ENCODE measurements at regions not wholly inside any gene's neighbourhood (a gene's known extent, or its start where the extent isn't known, plus 50 kb on each side); places are given as distances from the start of the nearest gene placed in this dataset.

- 81 to 85% methylated on average over 8 of the region's 8 CpGs for WGBS, 2 donors
- Histone ChIP-seq H3K4me3 (no peak overlapping the region), H3K27ac (no peak overlapping the region), H3K9me3 (peaks cover 0 to 10% (median 0%) of the 10 kb centered on the region in 4 donors), H3K4me1 (no peaks in the 10 kb centered on the region), H3K27me3 (no peaks in the 10 kb centered on the region), H3K36me3 (no peaks in the 10 kb centered on the region)
- TF ChIP-seq EP300 (IDR thresholded peaks at IDR 0.05) (no peak), CTCF (IDR thresholded peaks at IDR 0.05) (no peak), POLR2A (IDR thresholded peaks at IDR 0.05) (no peak)
- no peak for DNase-seq (ENCODE audit: low spot score in 2 of 2)
These were observed 161.7 kb downstream of the PTPRU start for GRCh38 chr1:29397981-29398380.

GRCh38 chr1:29397256-29397590 lies 160.9 kb downstream of the PTPRU start:
- Histone ChIP-seq H3K4me1 (no peaks in the 10 kb centered on the region), H3K9me3 (peaks cover 0 to 10% (median 0%) of the 10 kb centered on the region in 4 donors), H3K27ac (no peak overlapping the region), H3K4me3 (no peak overlapping the region), H3K27me3 (no peaks in the 10 kb centered on the region), H3K36me3 (no peaks in the 10 kb centered on the region)
- 56 to 90% methylated on average over 1 of the region's 1 CpG for WGBS, 2 donors
- TF ChIP-seq CTCF (IDR thresholded peaks at IDR 0.05) (no peak), EP300 (IDR thresholded peaks at IDR 0.05) (no peak), POLR2A (IDR thresholded peaks at IDR 0.05) (no peak)
- no peak for DNase-seq (ENCODE audit: low spot score in 2 of 2)

- no peaks in the 10 kb centered on the region for H3K36me3 ChIP-seq
- WGBS, 2 donors = 76 to 80% methylated on average over 10 of the region's 10 CpGs
- no peaks in the 10 kb centered on the region for H3K27me3 ChIP-seq
These were observed 160.3 kb downstream of the PTPRU start for GRCh38 chr1:29396438-29397255.

GRCh38 chr1:29395736-29396437 lies 159.6 kb downstream of the PTPRU start:
- Histone ChIP-seq H3K9me3 (peaks cover 0 to 10% (median 0%) of the 10 kb centered on the region in 4 donors), H3K36me3 (no peaks in the 10 kb centered on the region), H3K4me3 (no peak overlapping the region), H3K27ac (no peak overlapping the region), H3K27me3 (peaks cover 0 to 2% of the 10 kb centered on the region in 2 donors), H3K4me1 (no peaks in the 10 kb centered on the region)
- no peak for DNase-seq (ENCODE audit: low spot score in 2 of 2)
- 35% methylated on average over 5 of the region's 5 CpGs; no CpG with 5 or more reads in 1 of the 2 donors for WGBS, 2 donors
- TF ChIP-seq POLR2A (IDR thresholded peaks at IDR 0.05) (no peak), EP300 (IDR thresholded peaks at IDR 0.05) (no peak), CTCF (IDR thresholded peaks at IDR 0.05) (no peak)

More at GRCh38 chr1:29396438-29397255, 160.3 kb downstream of the PTPRU start:
- peaks cover 0 to 10% (median 0%) of the 10 kb centered on the region in 4 donors for H3K9me3 ChIP-seq
- no peak for TF ChIP-seq CTCF (IDR thresholded peaks at IDR 0.05)
- no peak for TF ChIP-seq EP300 (IDR thresholded peaks at IDR 0.05)
- TF ChIP-seq POLR2A (IDR thresholded peaks at IDR 0.05) = no peak
- DNase-seq (ENCODE audit: low spot score in 2 of 2) = no peak
- no peaks in the 10 kb centered on the region for H3K4me1 ChIP-seq
- no peak overlapping the region for H3K4me3 ChIP-seq
- H3K27ac ChIP-seq = no peak overlapping the region
